DMS153 treated with DMSO at 0.1 percent for 48 hours (cell line): ENCODE measurements at regions not wholly inside any gene's neighbourhood (a gene's known extent, or its start where the extent isn't known, plus 50 kb on each side); places are given as distances from the start of the nearest gene placed in this dataset.

Experiments
- DNase-seq: peaks from one replicate; lab custom pipeline; 2025; ENCODE audit not compliant: unreplicated experiment; lab: John Stamatoyannopoulos, UW

DNA sequence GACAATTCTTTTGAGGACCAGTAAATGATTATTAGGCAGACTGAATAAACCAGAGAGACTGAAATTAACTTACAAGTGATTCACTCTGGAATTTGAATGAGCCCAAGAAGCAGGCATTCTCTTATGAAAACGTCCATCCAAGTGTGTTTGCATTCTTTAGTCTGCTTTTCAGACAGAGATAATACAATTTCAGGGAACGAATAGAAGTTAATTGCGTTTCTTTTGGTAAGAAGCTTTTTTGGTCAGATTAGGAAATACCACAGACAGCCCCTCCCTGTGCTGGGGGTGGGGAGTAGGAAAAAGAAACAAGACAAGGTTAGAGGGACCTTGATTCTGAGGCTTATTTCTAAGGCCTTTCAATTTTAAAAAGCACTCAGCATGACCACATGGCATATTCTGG lies 874.4 kb downstream of the SUCLG1 start:
- DNase-seq = no peak

- no peak for DNase-seq
Measured at GRCh38 chr2:83582589-83582988, 876.5 kb downstream of the SUCLG1 start.

DNA sequence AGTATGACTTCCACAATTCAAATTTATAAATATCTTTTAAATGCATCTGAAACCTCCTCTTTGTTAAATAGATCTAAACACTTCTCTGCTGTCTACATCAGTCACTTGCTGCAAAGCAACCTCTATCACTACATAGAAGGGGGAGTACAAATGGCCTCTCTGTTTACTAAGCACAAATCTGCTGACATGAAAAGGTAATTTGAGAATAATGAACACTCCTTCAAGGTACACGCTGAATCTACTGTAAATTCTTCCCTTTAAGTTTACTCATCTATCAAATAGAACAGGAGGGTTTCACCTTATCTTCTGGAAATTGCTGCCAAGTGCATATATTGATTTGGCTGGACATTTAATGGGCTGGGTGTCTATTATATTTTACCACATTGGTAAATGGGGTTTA lies 879.6 kb downstream of the SUCLG1 start:
- no peak for DNase-seq

DNA sequence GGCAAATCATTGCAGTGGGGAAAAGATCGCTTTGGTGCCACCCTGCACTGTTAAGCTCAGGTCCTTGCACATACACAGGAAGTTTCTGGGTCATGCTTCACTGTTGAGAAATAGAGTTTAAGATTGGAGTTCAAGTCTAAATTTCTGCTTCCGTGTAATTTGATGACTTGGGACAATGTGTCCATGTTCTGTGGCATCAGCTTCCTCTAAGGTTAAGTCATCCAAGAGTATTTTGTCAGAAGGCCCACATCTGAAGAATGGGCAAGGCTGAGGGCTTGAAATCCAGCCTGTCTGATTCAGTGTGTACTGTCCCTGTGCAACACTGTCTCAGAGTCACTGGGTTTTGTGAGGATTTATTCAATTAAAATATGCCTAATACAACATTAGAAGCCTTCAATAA lies 880.7 kb downstream of the SUCLG1 start:
- no peak for DNase-seq

- no peak for DNase-seq
Measured at GRCh38 chr2:83574614-83575013, 884.5 kb downstream of the SUCLG1 start.

- DNase-seq = no peak
Measured at GRCh38 chr2:83573060-83573459, 886.0 kb downstream of the SUCLG1 start.

DNA sequence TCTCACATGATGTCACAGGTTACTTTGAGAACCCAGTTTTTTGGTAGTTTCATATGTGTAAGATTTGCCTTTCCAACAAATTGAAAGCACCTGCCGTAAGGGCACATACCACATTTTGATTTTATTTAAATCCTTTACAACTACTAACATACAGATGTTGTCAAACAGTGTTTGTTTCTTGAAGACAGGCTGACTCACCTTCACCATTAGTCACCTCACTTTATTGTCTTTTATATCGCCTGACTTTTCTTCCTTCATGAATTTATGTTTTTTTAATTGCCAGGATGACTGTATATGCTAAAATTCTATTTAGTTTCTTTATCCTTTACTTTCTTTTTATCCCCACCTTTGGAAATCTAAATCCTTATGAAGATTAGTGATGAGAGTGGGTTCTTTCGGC lies 886.7 kb downstream of the SUCLG1 start:
- DNase-seq = no peak

DNA sequence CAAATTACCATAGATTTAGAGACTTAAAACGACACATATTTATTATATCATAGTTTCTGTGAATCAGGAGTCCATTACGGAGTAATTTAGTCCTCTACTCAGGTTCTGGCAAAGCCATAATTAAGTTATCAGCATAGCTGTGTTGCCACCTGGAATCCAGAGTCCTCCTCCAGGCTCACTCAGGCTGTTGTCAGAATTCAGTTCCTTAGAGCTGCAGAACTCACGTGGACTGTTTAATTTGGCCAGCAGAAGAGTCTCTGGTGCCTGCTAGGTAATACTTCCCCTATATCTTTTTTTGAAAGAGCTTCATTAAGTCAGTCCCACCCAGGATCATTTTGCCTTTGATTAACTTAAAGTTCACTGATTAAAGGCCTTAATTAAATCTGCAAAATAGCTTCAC lies 891.5 kb downstream of the SUCLG1 start:
- DNase-seq = no peak

DNA sequence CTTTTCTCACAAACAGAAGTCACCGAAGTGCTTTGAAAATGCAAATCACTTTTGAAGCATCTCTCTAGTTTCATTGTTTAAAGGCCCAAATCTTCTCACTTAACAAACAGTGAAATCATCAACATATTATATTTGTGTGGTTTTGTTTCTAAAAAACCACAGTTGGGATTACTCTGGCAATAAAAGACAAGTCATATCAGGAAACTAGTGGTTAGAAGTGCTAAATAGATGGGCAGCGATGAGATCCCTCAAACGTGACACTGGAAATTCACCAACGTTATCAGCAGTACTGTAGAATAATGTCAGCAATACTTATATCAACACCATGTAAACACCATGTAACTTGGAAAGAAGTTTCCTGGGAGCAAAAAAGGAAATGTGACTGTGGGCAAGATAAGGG lies 893.5 kb downstream of the SUCLG1 start:
- no peak for DNase-seq

- DNase-seq = no peak
Measured at GRCh38 chr2:83565181-83565580, 893.9 kb downstream of the SUCLG1 start.

GRCh38 chr2:83561592-83561991 lies 897.5 kb downstream of the SUCLG1 start:
- DNase-seq = no peak

GRCh38 chr2:83536556-83536955 lies 922.5 kb downstream of the SUCLG1 start:
- no peak for DNase-seq

DNA sequence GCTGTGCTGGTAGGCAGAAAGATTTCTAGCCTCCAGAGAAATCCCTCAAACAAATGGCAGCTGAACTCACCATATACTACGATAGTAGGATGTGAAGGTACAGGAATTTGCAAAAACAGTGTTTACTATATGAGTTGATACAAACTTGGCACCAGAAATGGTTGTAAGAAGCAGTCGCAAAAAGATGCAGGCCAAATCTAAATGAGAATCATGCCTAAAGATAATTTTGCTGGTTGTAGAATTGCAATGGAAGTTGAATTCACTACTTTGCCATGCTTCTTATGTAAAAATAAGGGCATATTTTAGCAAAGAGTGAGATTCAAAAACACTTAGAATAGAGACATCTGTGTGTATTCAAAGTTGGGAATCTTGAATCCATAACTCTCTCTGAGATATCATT lies 924.7 kb downstream of the SUCLG1 start:
- DNase-seq = no peak

DNA sequence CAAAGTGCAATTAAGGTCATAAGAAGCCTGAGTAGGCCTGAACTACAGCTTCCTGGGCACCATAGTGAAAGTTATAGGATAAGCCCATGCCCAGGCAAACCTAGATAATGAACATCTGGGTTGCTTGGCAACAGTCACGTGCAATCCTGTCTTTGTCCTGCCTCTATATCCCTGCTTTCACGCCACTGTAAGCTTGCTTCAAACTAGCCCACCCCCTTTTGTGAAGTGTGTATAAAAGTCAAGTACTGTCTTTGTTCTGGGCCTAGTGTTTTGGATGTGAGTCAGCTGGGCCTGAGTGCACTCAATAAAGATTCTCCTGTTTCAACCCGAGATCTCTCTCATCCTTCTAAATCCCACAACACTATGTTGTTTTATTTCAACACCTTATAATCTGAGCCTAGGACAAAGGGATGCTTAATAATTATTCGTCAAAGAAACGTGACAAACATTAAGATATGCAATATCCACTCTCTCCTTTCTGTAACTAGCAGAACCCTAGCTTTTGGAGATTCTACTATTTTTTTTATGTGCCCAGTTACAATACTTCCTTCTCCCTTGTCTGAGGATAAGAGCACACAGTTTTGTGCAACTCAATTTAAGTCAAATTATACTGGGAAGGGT lies 927.8 kb downstream of the SUCLG1 start:
- DNase-seq = peak; percentile 92

DNA sequence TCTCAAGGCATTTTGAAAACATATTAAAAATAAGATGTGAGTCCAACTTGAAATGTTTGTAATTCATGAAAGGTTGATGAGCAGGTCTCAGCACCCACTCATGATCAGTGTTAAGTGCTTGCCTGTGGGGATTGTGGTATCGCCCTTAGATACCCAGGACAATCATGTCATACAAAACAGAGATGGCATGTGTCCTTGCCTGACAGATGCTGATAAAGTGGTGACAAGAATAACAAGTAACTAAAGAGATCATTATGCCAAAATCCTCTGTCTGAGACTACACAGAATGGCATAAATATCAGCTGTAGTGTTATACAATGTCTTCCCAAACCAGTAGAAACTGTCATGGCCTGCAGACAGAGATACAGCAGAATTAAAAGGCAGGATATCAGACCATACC lies 930.3 kb downstream of the SUCLG1 start:
- no peak for DNase-seq

GRCh38 chr2:83522891-83523493 lies 936.1 kb downstream of the SUCLG1 start:
- DNase-seq = no peak

GRCh38 chr2:83517727-83518368 lies 941.2 kb downstream of the SUCLG1 start:
- DNase-seq = no peak

DNA sequence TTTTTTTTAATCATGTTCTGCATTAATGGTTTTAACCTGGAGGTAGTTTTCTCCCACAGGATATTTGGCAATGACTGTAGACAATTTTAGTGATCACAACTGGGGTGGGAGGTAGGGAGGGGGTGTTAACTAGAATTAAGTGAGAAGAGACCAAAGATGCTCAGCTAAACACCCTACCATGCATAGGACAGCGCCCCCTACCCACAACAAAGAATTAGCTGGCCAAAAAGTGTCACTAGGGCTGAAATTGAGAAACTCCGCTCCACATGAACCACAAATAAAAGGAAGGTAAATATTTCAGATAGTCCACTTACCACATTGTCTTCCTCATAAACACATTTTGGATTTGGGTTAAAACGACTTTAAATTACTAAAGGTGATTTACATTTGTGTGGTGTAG lies 942.6 kb downstream of the SUCLG1 start:
- no peak for DNase-seq

- DNase-seq = no peak
Measured at GRCh38 chr2:83487451-83487850, 971.6 kb downstream of the SUCLG1 start.

DNA sequence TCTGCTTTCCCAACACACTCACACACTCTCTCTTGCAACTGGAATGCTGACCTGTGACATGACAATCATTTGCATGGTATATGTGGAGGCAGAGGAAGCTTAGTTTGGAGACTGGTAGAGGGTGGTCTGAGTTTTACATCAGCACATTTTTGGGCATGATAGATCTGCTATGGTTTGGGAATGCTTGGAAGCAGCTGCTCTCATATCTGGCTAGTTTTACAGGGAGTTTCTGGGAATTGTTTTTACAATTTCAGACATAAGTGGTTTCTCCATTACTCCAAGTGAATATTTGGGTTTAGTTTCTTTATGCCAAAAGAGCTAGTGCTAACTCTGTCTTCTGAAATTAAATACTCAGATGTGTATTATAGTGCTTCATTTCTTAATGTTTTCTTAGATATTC lies 977.6 kb downstream of the SUCLG1 start:
- DNase-seq = no peak

DNA sequence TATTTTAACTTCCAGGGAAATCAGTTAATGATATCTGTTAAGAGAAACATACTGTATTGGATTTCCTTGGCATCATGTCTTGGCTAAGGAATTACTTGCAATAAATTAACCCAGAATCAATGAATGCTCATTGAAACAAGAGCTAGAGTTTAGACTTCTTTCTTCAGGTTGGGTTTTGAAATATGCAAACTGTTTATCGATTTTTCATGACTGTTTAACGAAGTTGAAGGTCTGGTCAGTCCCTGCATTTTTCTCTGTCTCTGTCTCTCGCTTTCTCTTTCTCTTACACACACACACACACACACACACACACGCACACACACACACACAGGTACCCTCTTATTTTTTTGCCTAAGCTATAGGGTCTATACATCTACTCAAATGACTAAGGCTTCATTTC lies 981.0 kb downstream of the SUCLG1 start:
- DNase-seq = no peak

DNA sequence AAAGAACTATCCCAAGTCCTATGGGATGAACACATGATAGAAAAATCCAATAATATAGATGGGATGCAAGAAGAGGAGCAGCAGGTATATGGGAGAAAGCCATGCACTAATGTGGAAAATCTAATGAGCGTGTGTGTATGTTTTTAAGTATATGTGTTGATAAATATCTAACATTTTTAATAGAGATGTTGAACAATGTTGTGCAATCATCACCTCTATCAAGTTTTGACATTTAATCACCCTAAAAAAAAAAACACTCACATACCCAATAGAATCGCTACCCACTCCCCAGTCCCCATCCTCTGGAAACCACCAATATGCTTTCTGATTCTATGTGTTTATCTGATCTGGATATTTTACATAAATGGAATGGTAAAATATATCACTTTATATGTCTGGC lies 983.7 kb downstream of the SUCLG1 start:
- no peak for DNase-seq

DNA sequence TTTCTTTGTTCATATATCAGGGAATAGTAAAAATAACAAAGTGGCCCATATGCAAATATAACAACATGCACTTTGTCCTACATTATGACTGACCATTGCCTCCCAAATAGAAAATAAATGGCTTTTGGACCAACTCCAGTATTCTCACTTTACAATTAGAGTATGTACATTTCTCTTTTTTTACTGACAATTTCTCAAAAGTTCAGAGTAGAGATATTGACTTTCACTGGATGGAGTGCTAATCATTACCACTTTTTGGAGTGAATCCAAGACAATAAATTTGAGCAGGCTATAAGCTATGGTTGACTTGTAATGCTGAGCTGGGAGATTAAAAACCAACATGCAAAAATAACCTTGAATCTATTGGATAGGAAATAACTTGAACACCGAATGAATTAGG lies 987.4 kb downstream of the SUCLG1 start:
- DNase-seq = peak; percentile 81
